GM21825 (cell line): ENCODE measurements at regions not wholly inside any gene's neighbourhood (a gene's known extent, or its start where the extent isn't known, plus 50 kb on each side); places are given as distances from the start of the nearest gene placed in this dataset.

Experiments
- ATAC-seq: cut with Tn5 transposase; IDR thresholded peaks from one replicate; pipeline ENCODE4 v1.9.1; 2021; ENCODE audit warnings: mild to moderate bottlenecking, moderate library complexity; ENCODE audit not compliant: unreplicated experiment

DNA sequence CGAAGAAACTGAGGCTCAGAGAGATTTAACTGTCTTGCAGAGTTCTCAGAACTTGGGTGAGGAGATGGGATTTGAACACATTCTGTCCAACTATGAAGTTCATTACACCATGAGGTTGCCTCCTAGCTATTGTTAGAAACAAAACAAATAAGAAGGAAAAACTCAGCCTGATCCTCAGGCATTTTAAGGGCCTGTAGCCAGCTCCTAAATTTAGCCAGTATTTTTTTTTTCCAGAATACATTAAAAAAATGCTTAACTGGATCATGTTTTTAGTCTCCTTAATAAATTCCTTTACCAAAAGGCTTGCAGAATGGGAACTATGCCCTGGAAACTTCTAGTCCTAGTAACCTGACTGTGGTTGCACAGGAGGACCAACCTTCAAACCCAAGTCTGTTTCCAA, 212.0 kb downstream of the CSNK2A3 start:
- no peak for ATAC-seq

GRCh38 chr11:11140510-11140909, 212.5 kb downstream of the CSNK2A3 start:
- ATAC-seq, result no peak

GRCh38 chr11:11137339-11137738, 215.7 kb downstream of the CSNK2A3 start:
- no peak for ATAC-seq

DNA sequence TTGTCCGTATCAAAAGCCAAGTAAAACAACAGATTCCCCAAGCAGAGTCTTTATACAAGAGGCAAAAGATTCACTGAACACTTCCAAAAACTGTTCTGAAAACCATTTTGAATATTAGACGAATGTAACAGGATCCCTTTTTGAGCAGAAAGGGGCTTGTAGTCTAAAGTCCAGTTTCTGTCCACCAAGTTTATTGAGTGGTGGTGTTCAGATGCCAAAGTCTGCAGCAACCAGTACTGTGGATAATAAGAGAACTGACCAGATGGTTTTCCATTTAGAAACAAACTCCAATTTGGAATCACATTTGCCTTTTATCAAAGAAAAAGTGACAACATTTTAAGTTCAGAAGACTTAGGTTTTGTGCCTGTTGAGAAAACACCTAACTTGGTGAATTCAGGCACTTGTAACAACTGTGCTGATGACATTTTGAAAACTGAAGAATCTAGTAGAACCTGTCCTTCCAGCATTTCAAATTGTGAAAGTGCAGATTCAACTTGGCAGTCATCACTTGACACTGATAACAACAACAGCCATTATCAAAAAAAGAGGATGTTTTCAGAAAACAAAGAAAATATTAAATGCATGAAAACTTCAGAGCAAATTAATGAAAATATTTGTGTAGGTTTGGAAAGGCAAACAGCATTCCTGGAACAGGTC, 217.1 kb downstream of the CSNK2A3 start:
- ATAC-seq, result no peak

- ATAC-seq, result no peak
These were observed 223.9 kb downstream of the CSNK2A3 start for GRCh38 chr11:11129118-11129517.

- no peak for ATAC-seq
These were observed 227.4 kb downstream of the CSNK2A3 start for GRCh38 chr11:11125618-11126017.

DNA sequence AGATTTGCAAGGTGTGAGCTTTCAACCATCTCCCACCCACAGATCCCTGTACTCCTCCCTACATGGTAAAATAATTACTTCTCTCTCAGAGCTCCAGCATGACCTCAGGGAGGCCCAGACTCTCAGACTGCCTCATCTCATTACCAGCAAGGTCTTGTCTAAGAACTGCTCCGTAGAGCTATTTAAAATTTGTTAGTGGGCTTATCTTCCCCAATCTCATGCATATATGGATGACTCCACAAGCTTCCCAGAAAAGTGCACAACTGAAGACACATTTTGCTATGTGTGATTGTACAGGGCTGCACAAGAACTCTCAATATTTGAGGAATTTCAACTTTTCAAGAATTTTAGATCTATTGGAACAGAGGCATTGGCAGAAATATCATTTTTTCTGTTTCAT, 230.3 kb downstream of the CSNK2A3 start:
- no peak for ATAC-seq

GRCh38 chr11:11119917-11120316, 233.1 kb downstream of the CSNK2A3 start:
- ATAC-seq, result no peak

DNA sequence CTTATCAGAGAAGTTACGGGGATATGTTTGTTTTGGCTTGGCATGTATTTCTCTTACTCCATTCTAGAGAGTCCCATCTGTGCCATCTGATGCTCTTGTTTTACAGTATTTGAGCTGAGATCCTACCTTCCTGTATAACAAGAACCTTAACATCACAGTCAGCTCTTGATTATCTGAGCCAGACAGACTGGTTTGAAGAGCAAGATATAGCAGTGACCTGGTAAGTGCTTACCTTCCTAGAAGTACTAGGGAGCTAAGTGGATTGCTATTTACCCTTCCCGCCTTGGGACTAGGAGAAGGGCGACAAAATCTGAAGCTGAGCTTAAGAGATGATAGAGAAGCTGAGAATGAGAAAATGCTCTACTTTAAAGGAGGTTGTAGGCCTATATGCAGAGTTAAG, 235.3 kb downstream of the CSNK2A3 start:
- ATAC-seq, result no peak

GRCh38 chr11:11115475-11115874, 237.6 kb downstream of the CSNK2A3 start:
- no peak for ATAC-seq

DNA sequence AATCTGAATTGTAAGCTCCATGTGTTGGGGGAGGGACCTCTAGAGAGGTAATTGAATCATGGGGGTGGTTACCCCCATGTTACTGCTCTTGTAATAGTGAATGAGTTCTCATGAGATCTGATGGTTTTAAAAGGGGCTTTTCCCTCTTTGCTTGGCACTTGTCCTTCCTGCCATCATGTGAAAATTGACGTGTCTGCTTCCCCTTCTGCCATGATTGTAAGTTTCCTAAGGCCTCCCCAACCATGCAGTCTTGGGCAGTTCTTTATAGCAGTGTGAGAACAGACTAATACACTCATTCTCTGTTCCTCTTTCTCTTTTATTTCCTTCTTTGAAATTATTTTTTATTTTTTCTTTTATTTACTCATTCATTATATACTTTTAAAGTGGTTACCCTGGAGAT, 239.4 kb downstream of the CSNK2A3 start:
- no peak for ATAC-seq

DNA sequence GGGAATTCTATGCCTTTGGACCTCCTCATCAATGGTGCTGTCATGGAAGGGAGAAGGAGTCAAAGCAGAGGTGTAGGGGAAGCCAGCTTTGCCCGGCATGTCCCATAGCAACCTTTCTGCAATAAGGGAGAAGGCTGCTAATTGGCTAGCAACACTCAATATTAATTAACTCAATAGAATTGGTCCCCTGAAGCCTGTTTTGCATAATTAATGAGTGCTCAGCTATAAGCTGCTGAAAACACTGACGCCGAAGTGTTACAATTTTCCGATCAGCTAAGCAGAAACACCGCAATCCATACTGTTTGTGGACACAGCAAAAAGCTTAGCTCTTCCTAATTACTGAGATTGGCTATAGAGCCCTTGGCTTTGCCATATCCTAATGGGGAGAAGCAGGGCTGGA, 245.0 kb downstream of the CSNK2A3 start:
- no peak for ATAC-seq

DNA sequence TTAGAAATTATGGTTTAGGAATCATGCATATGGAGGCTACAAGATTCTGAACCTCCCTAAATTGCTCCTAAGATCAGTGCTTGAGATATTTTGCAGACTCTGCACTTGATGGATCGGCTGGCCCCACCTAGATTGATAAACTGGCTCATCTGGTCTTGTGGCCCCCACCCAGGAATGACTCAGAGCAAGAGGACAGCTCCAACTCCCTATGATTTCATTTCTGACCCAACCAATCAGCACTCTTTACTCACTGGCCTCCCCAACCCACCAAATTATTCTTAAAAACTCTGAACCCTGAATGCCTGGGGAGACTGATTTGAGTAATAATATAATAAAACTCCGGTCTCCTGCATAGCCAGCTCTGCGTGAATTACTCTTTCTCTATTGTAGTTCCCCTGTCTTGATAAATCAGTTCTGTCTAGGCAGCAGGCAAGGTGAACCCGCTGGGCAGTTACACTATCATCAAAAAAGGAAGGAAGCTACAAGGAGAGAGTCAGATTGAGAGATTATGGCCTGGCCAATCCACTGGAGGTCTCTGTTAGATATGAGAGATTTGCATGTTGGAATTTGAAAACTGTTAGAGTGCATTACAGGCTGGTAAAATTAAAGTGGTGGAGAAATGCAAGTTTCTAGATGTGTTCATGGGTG, 245.8 kb downstream of the CSNK2A3 start:
- no peak for ATAC-seq

DNA sequence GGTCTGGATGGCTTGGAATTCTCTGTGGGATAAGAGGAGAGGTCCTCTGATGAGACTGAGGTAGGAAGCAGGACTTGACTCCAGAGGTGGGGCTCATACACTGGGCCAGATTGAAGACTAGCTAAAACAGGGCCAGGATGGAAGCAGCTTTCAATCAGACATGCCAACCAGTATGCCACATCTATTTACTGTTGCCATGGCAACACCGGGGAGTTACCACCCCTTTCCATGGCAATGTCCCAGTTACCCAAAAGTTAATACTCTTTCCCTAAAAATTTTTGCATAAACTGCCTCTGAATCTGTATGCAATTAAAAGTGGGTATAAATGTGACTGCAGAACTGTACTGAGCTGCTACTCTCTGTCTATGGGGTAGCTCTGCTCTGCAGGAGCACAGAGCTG, 247.5 kb upstream of the ZBED5 start:
- ATAC-seq, result no peak

GRCh38 chr11:11095831-11096723, 238.2 kb upstream of the ZBED5 start:
- ATAC-seq, result no peak

GRCh38 chr11:11090495-11090894, 232.6 kb upstream of the ZBED5 start:
- ATAC-seq, result no peak

DNA sequence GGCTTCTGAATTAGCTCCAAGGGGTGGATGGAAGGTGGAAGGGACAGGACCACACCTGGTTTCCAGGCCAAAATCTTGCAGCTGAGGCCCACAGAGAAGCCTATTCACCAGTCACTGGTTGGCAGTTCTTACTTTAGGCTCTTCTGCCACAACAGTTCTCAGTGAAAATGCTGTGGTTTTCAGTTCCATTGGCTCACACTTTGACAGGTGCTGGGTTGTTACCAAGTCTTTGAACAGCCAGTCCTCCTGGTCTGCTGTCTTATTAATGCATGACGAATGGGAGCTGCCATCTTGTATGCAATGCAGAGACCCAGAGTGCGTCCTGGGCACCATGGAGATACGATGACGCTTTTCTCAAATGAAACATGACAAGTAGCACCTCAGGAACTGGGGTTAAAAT, 232.0 kb upstream of the ZBED5 start:
- ATAC-seq, result no peak

- ATAC-seq, result no peak
These were observed 229.1 kb upstream of the ZBED5 start for GRCh38 chr11:11086979-11087378.

DNA sequence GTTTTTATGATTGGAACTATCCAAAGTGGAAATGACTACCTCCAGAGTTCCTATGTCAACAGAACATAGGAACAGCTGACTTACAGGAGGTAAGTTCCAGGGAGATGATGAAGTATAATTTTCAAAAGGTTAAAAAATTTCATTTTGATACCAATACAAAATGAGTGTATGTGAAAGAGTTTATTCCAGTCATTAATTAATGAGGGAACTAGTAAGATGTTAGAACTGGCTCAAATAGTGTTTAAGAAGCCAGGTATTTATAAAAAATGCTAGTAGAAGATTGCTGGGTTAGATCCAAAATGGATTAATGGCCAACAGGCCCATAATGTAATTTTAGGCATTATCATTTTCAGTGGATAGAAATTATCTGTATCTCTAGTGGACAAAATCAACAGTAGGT, 227.7 kb upstream of the ZBED5 start:
- no peak for ATAC-seq

DNA sequence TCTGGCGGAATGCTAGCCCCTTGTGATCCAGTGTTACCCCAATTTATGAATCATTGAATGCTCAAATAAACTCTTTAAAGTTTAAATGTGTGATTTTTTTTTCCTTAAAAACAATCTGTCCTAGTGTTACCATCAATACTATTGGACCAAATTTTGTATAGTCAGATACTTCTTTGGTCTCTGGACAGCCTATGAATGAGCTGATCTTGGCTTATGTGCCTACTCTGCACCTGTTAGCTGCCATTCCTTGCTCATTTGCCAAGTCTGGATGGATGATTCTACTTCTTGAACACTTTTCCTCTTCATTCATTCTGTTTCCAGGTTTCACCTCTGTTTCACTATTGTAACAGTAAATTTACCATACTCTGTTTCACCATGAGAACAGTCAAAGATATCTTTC, 226.5 kb upstream of the ZBED5 start:
- no peak for ATAC-seq

DNA sequence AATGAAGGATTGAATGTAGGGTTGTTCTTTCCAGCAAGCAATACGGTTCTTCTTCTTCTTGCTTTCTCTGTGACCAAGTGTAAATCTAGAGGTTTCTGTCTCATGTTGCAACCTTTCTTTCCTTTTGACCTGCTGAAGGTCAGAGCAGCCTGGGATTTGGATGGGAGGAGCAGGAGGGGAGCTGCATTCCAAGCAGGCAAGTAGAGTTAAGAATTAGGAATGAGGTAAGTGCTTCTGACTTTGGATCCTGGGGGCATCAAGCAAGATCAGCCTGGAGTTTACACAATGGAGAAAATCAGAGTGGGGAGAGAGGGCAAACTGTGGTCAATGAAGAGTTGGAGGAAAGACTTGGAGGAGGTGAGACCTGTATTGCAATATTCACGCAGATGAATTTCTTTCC, 225.6 kb upstream of the ZBED5 start:
- no peak for ATAC-seq

- ATAC-seq, result no peak
These were observed 224.8 kb upstream of the ZBED5 start for GRCh38 chr11:11082646-11083045.
